ENCODE measurements at regions not wholly inside any gene's neighbourhood (a gene's known extent, or its start where the extent isn't known, plus 50 kb on each side); places are given as distances from the start of the nearest gene placed in this dataset.

DNA sequence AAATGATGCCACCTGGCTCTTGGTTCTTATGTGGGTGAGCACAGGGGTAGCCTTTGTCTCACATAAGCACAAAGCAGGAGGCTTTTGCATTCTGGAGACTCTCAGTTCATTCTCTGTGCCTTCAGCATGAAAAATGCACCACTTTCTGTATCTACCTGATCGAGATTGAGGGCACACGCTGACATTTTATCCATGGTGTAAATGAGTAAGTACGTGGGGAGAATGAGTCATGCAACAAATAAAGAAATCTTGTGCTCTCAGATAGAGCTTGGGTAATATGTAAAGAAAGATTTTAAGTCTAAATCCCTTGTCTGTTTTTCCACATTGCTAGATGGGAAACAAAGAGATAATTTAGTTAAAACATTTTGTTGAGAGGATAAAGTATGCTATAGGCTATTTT lies 607.2 kb upstream of the WWC1 start:
- H2AFZ ChIP-seq: no peak overlapping the region
- DNase-seq (ENCODE audit: low spot score): no peak
- no peaks in the 10 kb centered on the region for H3K27me3 ChIP-seq
- H3K9me2 ChIP-seq (replicated peaks; ENCODE audit: insufficient read depth): no peaks in the 10 kb centered on the region
- no peaks in the 10 kb centered on the region for H3K79me2 ChIP-seq
- no peak overlapping the region for H3K4me2 ChIP-seq
- WGBS (ENCODE audit: low lambda C conversion rate, missing lambda C conversion rate): 64% methylated on average over 3 of the region's 3 CpGs
- H3K4me3 ChIP-seq: no peak overlapping the region
- H3K4me1 ChIP-seq (ENCODE audit: insufficient read depth): no peaks in the 10 kb centered on the region
- TF ChIP-seq EZH2phosphoT487 (IDR thresholded peaks at IDR 0.05; ENCODE audit: low read depth, severe bottlenecking, unreplicated experiment) (no peak), EZH2 (IDR thresholded peaks at IDR 0.05; ENCODE audit: borderline replicate concordance) (no peak)
- TF ChIP-seq, protein P1, sequence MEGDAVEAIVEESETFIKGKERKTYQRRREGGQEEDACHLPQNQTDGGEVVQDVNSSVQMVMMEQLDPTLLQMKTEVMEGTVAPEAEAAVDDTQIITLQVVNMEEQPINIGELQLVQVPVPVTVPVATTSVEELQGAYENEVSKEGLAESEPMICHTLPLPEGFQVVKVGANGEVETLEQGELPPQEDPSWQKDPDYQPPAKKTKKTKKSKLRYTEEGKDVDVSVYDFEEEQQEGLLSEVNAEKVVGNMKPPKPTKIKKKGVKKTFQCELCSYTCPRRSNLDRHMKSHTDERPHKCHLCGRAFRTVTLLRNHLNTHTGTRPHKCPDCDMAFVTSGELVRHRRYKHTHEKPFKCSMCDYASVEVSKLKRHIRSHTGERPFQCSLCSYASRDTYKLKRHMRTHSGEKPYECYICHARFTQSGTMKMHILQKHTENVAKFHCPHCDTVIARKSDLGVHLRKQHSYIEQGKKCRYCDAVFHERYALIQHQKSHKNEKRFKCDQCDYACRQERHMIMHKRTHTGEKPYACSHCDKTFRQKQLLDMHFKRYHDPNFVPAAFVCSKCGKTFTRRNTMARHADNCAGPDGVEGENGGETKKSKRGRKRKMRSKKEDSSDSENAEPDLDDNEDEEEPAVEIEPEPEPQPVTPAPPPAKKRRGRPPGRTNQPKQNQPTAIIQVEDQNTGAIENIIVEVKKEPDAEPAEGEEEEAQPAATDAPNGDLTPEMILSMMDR (IDR thresholded peaks at IDR 0.05; ENCODE audit: poor library complexity): no peak
- H3K36me3 ChIP-seq (replicated peaks; ENCODE audit: insufficient read depth, low read depth): no peaks in the 10 kb centered on the region
- no peaks in the 10 kb centered on the region for H4K20me1 ChIP-seq (ENCODE audit: insufficient read depth, poor library complexity, severe bottlenecking)
- no peak overlapping the region for H3K27ac ChIP-seq
- no peaks in the 10 kb centered on the region for H3K9me3 ChIP-seq (ENCODE audit: low read depth)

DNA sequence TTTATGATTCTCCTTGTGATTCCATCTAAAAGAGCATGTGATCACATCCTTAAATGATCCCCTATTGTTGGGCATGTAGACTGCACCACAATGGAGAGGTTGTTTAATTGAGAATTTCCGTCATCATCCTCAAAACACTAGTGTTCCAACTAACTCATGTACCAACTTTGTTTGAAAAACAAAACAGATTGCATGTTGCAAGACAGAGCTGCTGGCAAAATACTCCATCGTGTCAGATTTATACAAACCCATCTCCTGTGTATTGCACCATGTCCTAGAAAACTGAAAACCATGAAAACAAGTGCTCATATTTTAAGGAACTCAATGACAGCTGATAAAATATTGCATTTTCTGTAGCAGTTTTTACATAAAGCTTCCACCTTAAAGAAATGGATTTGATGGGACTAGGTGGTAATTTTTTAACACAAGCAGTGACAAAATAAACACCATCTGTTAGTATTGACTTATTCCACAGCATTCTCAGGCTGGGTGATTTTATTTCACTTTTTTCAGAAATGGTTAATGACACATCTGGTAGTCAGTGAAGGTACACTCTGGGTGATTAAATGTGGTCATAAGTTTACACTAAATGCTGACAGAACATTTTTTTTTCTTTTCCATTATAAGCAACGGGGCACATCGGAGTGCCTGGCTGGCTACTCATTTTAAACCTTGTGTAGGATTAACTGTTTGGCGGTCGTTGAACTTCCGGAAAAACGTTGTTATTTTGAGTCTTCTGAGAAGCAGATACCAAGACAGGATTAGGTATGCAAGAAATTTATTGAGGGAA lies 602.9 kb upstream of the WWC1 start:
- Histone ChIP-seq H3K36me3 (replicated peaks; ENCODE audit: insufficient read depth, low read depth) (no peaks in the 10 kb centered on the region), H3K27me3 (peaks cover 2% of the 10 kb centered on the region), H3K4me2 (no peak overlapping the region), H3K4me3 (no peak overlapping the region), H2AFZ (no peak overlapping the region), H4K20me1 (ENCODE audit: insufficient read depth, poor library complexity, severe bottlenecking) (no peaks in the 10 kb centered on the region), H3K27ac (no peak overlapping the region), H3K9me3 (ENCODE audit: low read depth) (no peaks in the 10 kb centered on the region), H3K4me1 (ENCODE audit: insufficient read depth) (no peaks in the 10 kb centered on the region), H3K9me2 (replicated peaks; ENCODE audit: insufficient read depth) (no peaks in the 10 kb centered on the region), H3K79me2 (no peaks in the 10 kb centered on the region)
- no peak for TF ChIP-seq EZH2 (IDR thresholded peaks at IDR 0.05; ENCODE audit: borderline replicate concordance)
- TF ChIP-seq EZH2phosphoT487 (IDR thresholded peaks at IDR 0.05; ENCODE audit: low read depth, severe bottlenecking, unreplicated experiment): no peak
- TF ChIP-seq, protein P1 (IDR thresholded peaks at IDR 0.05; ENCODE audit: poor library complexity): no peak
- WGBS (ENCODE audit: low lambda C conversion rate, missing lambda C conversion rate): 83% methylated on average over 8 of the region's 8 CpGs
- DNase-seq (ENCODE audit: low spot score): no peak

DNA sequence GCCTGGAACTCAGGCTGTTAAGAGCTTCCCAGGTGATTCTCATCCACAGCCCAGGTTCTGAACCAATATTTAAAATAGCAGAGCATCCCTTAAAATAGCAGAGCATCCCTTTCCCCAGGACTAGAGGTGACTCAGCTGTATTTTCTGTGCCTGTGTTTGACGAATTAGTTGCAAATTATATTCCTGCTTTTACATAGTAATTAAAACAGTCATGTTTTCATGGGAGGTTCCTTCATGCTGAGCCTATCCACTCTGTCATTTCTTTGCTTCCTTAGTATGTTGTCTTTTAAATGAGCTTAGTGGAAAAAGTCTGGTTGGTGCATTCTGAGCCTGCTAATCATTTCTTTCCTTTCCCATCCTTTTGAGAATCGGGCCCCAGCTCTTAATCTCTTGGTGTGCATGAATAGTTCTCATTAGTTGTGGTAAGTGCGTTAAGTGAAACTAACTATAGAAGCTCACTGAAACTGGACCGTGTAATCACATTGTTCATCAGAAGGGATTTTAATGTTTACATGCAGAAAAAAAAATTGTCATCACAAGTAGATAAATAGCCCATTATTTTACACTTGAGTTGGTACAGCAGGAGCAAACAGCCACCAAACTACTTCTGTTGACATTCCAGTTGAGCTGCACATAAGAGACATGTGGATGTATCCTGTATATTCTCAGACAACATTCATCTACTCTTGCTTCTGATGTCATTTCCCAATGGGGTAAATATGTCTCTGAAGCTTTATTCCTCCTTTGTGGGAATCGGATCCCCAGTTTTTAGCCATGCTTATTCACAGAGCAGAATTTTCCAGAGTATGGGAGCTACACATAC lies 596.9 kb upstream of the WWC1 start:
- Histone ChIP-seq H3K79me2 (no peaks in the 10 kb centered on the region), H3K4me3 (no peak overlapping the region), H3K27me3 (peaks cover 2% of the 10 kb centered on the region), H3K27ac (no peak overlapping the region), H3K4me1 (ENCODE audit: insufficient read depth) (peaks cover 7% of the 10 kb centered on the region), H3K4me2 (no peak overlapping the region), H3K9me2 (replicated peaks; ENCODE audit: insufficient read depth) (no peaks in the 10 kb centered on the region), H3K36me3 (replicated peaks; ENCODE audit: insufficient read depth, low read depth) (no peaks in the 10 kb centered on the region), H3K9me3 (ENCODE audit: low read depth) (no peaks in the 10 kb centered on the region), H4K20me1 (ENCODE audit: insufficient read depth, poor library complexity, severe bottlenecking) (no peaks in the 10 kb centered on the region), H2AFZ (no peak overlapping the region)
- no peak for TF ChIP-seq EZH2 (IDR thresholded peaks at IDR 0.05; ENCODE audit: borderline replicate concordance)
- TF ChIP-seq EZH2phosphoT487 (IDR thresholded peaks at IDR 0.05; ENCODE audit: low read depth, severe bottlenecking, unreplicated experiment): no peak
- TF ChIP-seq, protein P1 (IDR thresholded peaks at IDR 0.05; ENCODE audit: poor library complexity): no peak
- DNase-seq (ENCODE audit: low spot score): no peak
- 84% methylated on average over 5 of the region's 5 CpGs for WGBS (ENCODE audit: low lambda C conversion rate, missing lambda C conversion rate)

Data from hepatocyte (in vitro differentiated cells).